Glutamatergic neuron (in vitro differentiated cells): ENCODE measurements at regions not wholly inside any gene's neighbourhood (a gene's known extent, or its start where the extent isn't known, plus 50 kb on each side); places are given as distances from the start of the nearest gene placed in this dataset.
A peak's percentile ranks its signal among the peaks of the same experiment; 100 is the strongest.

Experiments used
- DNase-seq: peaks from one replicate; pipeline ENCODE4 v3.0.0; 2022
- H3K27ac Mint-ChIP-seq: one replicate; pipeline ENCODE4 v1.8.0; 2020; ENCODE audit warnings: mild to moderate bottlenecking, mixed read lengths, inconsistent platforms; ENCODE audit not compliant: unreplicated experiment
- H3K27me3 Mint-ChIP-seq: one replicate; pipeline ENCODE4 v1.8.0; 2020; ENCODE audit warnings: mild to moderate bottlenecking, moderate library complexity, mixed read lengths, inconsistent platforms; ENCODE audit not compliant: unreplicated experiment
- H3K36me3 Mint-ChIP-seq: one replicate; pipeline ENCODE4 v1.8.0; 2020; ENCODE audit warnings: mild to moderate bottlenecking, mixed read lengths, inconsistent platforms; ENCODE audit not compliant: unreplicated experiment
- H3K4me1 Mint-ChIP-seq: one replicate; pipeline ENCODE4 v1.8.0; 2020; ENCODE audit warnings: mild to moderate bottlenecking, low read depth, mixed read lengths, inconsistent platforms; ENCODE audit not compliant: unreplicated experiment
- H3K4me3 Mint-ChIP-seq: one replicate; pipeline ENCODE4 v1.8.0; 2020; ENCODE audit warnings: mild to moderate bottlenecking, mixed read lengths, inconsistent platforms; ENCODE audit not compliant: unreplicated experiment
- H3K9me3 Mint-ChIP-seq: one replicate; pipeline ENCODE4 v1.8.0; 2020; ENCODE audit warnings: mild to moderate bottlenecking, moderate library complexity, mixed read lengths, inconsistent platforms; ENCODE audit not compliant: unreplicated experiment
- CTCF ChIP-seq: fragments of 200-600 bp; sonication (generic); IDR thresholded peaks from one replicate; pipeline ENCODE4 v1.5.0; 2021; ENCODE audit not compliant: partially characterized antibody, unreplicated experiment

- no peak for DNase-seq
- peaks cover 31% of the 10 kb centered on the region for H3K4me1 Mint-ChIP-seq
- peak overlapping the region; percentile 49 for H3K27ac Mint-ChIP-seq
- H3K9me3 Mint-ChIP-seq = peaks cover 7% of the 10 kb centered on the region
- no peaks in the 10 kb centered on the region for H3K36me3 Mint-ChIP-seq
- no peak overlapping the region for H3K4me3 Mint-ChIP-seq
- peaks cover 17% of the 10 kb centered on the region for H3K27me3 Mint-ChIP-seq
- no peak for TF ChIP-seq CTCF
These were observed 150.3 kb upstream of the COL5A1 start for GRCh38 chr9:134491196-134491835.

DNA sequence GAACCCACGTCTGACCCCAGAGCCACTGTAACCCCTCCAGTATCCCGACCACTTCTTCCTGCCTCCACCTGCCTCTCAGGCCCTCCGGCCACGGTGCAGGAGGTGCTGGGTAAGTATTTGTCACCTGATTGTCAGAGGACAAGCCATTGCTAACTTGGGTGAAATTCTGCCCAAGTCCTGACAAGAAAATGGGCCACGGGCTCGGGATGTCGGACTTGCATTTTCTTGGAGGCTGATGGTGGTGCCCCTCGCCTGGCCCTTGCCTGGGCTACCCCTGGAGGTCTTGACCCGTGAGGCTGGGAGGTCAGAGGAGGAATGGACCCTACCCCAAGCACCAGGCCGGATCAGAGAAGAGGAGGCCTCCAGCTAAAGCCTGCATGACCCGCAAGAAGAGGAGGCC lies 149.7 kb upstream of the COL5A1 start:
- no peak for TF ChIP-seq CTCF
- Mint-ChIP-seq H3K4me3 (peak overlapping the region; percentile 42), H3K9me3 (peaks cover 7% of the 10 kb centered on the region), H3K36me3 (no peaks in the 10 kb centered on the region), H3K27me3 (peaks cover 17% of the 10 kb centered on the region), H3K4me1 (peaks cover 33% of the 10 kb centered on the region), H3K27ac (peak overlapping the region; percentile 49)
- DNase-seq = no peak

- Mint-ChIP-seq H3K9me3 (peaks cover 7% of the 10 kb centered on the region), H3K27ac (peak overlapping the region; percentile 49), H3K27me3 (peaks cover 19% of the 10 kb centered on the region), H3K4me3 (peak overlapping the region; percentile 42), H3K36me3 (no peaks in the 10 kb centered on the region), H3K4me1 (peaks cover 36% of the 10 kb centered on the region)
- no peak for TF ChIP-seq CTCF
- DNase-seq = no peak
These were observed 149.3 kb upstream of the COL5A1 start for GRCh38 chr9:134492281-134492691.

DNA sequence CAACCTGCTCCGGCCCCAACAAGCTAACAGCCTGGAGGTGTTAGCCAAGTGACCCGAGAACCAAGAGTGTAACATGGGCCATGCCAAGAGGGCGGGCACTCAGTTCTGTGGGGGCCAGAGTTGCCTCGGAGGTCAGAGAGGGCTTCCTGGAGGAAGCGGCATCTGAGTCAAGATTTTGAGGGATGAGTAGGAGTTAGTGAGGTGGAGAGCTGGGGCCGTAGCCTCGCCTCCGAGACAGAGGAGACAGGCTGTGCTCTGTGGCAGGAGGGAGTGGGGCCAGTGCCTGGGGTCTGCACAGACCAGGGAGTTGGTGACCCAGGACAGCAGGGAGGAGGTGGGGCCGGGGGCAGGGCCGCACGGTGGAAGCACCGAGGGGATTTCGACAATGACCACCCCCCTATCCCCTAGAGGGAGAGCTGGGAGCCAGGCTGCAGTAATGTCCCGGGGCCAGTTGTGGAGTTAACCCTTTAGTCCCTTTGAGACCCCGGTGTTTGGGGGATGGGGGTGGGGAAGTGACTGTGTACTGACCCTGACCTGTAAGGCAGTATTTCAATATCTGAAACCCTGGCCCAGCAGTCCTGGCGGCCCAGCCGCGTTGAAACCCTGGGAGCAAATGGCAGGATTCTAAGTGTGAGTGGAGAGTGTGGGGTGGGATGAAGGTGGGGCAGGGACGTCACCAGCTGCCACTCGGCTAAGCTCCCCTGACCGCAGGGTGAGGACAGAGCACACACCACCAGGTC lies 148.7 kb upstream of the COL5A1 start:
- H3K27ac Mint-ChIP-seq = peak overlapping the region; percentile 49

More for the DNA sequence above, 148.7 kb upstream of the COL5A1 start:
- no peak for TF ChIP-seq CTCF
- H3K27me3 Mint-ChIP-seq = peaks cover 19% of the 10 kb centered on the region
- peaks cover 7% of the 10 kb centered on the region for H3K9me3 Mint-ChIP-seq
- peak overlapping the region; percentile 46 for H3K4me3 Mint-ChIP-seq
- DNase-seq = no peak
- peaks cover 36% of the 10 kb centered on the region for H3K4me1 Mint-ChIP-seq
- no peaks in the 10 kb centered on the region for H3K36me3 Mint-ChIP-seq
